H1 (cell line): ENCODE measurements at regions not wholly inside any gene's neighbourhood (a gene's known extent, or its start where the extent isn't known, plus 50 kb on each side); places are given as distances from the start of the nearest gene placed in this dataset.

Experiments used
- CTCF ChIA-PET: fragments of 300-600 bp; sonication (Branson Sonifier 250); formaldehyde crosslinking; loops from one replicate; lab custom pipeline; 2021; ENCODE audit not compliant: partially characterized antibody; lab: Charles Lee
- POLR2A ChIA-PET: fragments of 300-600 bp; sonication (Branson Sonifier 250); formaldehyde crosslinking; loops from one replicate; lab custom pipeline; 2021; ENCODE audit warnings: inconsistent platforms; ENCODE audit not compliant: partially characterized antibody; lab: Charles Lee
- DNase-seq, 2 experiments: peaks; one replicate each; pipeline versions ENCODE4 v3.0.0 to v3.0.0-alpha.2; 2010 to 2022; ENCODE audit warnings: low spot score in 2 of 2, low read depth in 1 of 2, mixed read lengths in 1 of 2
- FAIRE-seq: peaks from 2 replicates; lab custom pipeline; 2011; peaks lifted over from hg19 to GRCh38; lab: Jason Lieb, UNC
- H2AFZ ChIP-seq: 2 replicates; pipeline ENCODE4 v1.8.1; 2012; ENCODE audit warnings: low read length, inconsistent platforms
- H2AK5ac ChIP-seq: 2 replicates; pipeline ENCODE4 v1.6.1; 2013; ENCODE audit warnings: low read depth, low read length
- H2BK120ac ChIP-seq: replicated peaks from 2 replicates; pipeline ENCODE3; 2013; ENCODE audit warnings: low read depth, low read length, inconsistent platforms
- H2BK12ac ChIP-seq: 2 replicates; pipeline ENCODE4 v1.6.1; 2013; ENCODE audit warnings: low read depth, low read length
- H2BK15ac ChIP-seq: 2 replicates; pipeline ENCODE4 v1.6.1; 2013; ENCODE audit warnings: low read length
- H2BK20ac ChIP-seq: 2 replicates; pipeline ENCODE4 v1.6.1; 2013; ENCODE audit warnings: low read length
- H2BK5ac ChIP-seq: 2 replicates; pipeline ENCODE4 v1.6.1; 2013; ENCODE audit warnings: low read depth, low read length
- H3K14ac ChIP-seq: 2 replicates; pipeline ENCODE4 v1.6.1; 2013; ENCODE audit warnings: inconsistent platforms; ENCODE audit not compliant: insufficient read length
- H3K18ac ChIP-seq: 2 replicates; pipeline ENCODE4 v1.6.1; 2013; ENCODE audit warnings: low read length; ENCODE audit errors: extremely low read depth
- H3K23ac ChIP-seq: 2 replicates; pipeline ENCODE4 v1.6.1; 2013; ENCODE audit warnings: inconsistent platforms; ENCODE audit not compliant: insufficient read length
- H3K23me2 ChIP-seq: 2 replicates; pipeline ENCODE4 v1.6.1; 2013; ENCODE audit warnings: low read depth, low read length
- H3K27ac ChIP-seq: 2 replicates; pipeline ENCODE4 v1.6.1; 2011; ENCODE audit warnings: low read depth, low read length, inconsistent platforms
- H3K27me3 ChIP-seq, 4 experiments: replicated peaks in 1 of 4; 1 replicate in 1 of 4; 2 replicates in 3 of 4; pipeline versions ENCODE4 v1.6.1 to v1.8.1; 2011 to 2013; ENCODE audit warnings: low read length in 3 of 4, mild to moderate bottlenecking in 3 of 4, inconsistent platforms in 2 of 4, mixed read lengths in 2 of 4, moderate library complexity in 1 of 4; ENCODE audit not compliant: control insufficient read depth in 3 of 4, insufficient read depth in 3 of 4; ENCODE audit errors: extremely low read depth in 1 of 4
- H3K36me3 ChIP-seq, 4 experiments: 2 replicates each; pipeline versions ENCODE4 v1.6.1 to v1.8.1; 2011 to 2013; ENCODE audit warnings: mild to moderate bottlenecking in 4 of 4, low read length in 3 of 4, moderate library complexity in 2 of 4, control low read depth in 1 of 4, inconsistent platforms in 1 of 4; ENCODE audit not compliant: insufficient read depth in 4 of 4, control insufficient read depth in 2 of 4
- H3K4ac ChIP-seq: replicated peaks from 2 replicates; pipeline ENCODE3; 2013; ENCODE audit warnings: low read length, low read depth, mixed read lengths, inconsistent platforms; ENCODE audit not compliant: insufficient read length
- H3K4me1 ChIP-seq, 4 experiments: replicated peaks in 1 of 4; 1 replicate in 1 of 4; 2 replicates in 3 of 4; pipeline versions ENCODE4 v1.6.1 to v1.8.1; 2011 to 2013; ENCODE audit warnings: low read length in 3 of 4, inconsistent platforms in 2 of 4, mixed read lengths in 1 of 4; ENCODE audit not compliant: insufficient read depth in 4 of 4, control insufficient read depth in 3 of 4
- H3K4me2 ChIP-seq, 2 experiments: 2 replicates each; pipeline versions ENCODE4 v1.6.1 to v1.8.1; 2011 to 2013; ENCODE audit warnings: low read depth in 2 of 2, low read length in 2 of 2, control low read depth in 1 of 2, inconsistent platforms in 1 of 2, mild to moderate bottlenecking in 1 of 2; ENCODE audit not compliant: insufficient read depth in 1 of 2
- H3K4me3 ChIP-seq, 4 experiments: fragments of 200-600, 300-600 bp in 1 of 4; sonication (generic), shearing (Covaris generic), sonication (Bioruptor Twin) in 1 of 4; 2 replicates each; pipeline versions ENCODE4 v1.5.1 to v1.8.1; 2011 to 2016; ENCODE audit warnings: low read length in 4 of 4, low read depth in 3 of 4, control low read depth in 2 of 4, inconsistent platforms in 2 of 4, mild to moderate bottlenecking in 2 of 4, mixed read lengths in 1 of 4, moderate library complexity in 1 of 4; ENCODE audit not compliant: insufficient read depth in 2 of 4; ENCODE audit errors: extremely low read depth in 1 of 4
- H3K56ac ChIP-seq: replicated peaks from 2 replicates; pipeline ENCODE3; 2013; ENCODE audit warnings: low read depth, mild to moderate bottlenecking, mixed read lengths, low read length, inconsistent platforms; ENCODE audit not compliant: insufficient read length
- H3K79me1 ChIP-seq: 2 replicates; pipeline ENCODE4 v1.6.1; 2013; ENCODE audit warnings: low read depth, low read length, control low read depth
- H3K79me2 ChIP-seq, 2 experiments: 2 replicates each; pipeline versions ENCODE4 v1.6.1 to v1.8.1; 2012 to 2013; ENCODE audit warnings: low read length in 2 of 2, mild to moderate bottlenecking in 2 of 2, inconsistent platforms in 1 of 2; ENCODE audit not compliant: insufficient read depth in 2 of 2, control insufficient read depth in 1 of 2
- H3K9ac ChIP-seq, 4 experiments: replicated peaks in 1 of 4; 1 replicate in 1 of 4; 2 replicates in 3 of 4; pipeline versions ENCODE4 v1.6.1 to v1.8.1; 2011 to 2013; ENCODE audit warnings: low read depth in 3 of 4, low read length in 3 of 4, control low read depth in 2 of 4, mild to moderate bottlenecking in 2 of 4, moderate library complexity in 2 of 4, inconsistent platforms in 1 of 4; ENCODE audit errors: extremely low read depth in 1 of 4
- H3K9me3 ChIP-seq, 2 experiments: 2 replicates each; pipeline versions ENCODE4 v1.6.1 to v1.8.1; 2012 to 2013; ENCODE audit warnings: mild to moderate bottlenecking in 2 of 2, moderate library complexity in 2 of 2, control low read depth in 1 of 2, inconsistent platforms in 1 of 2, low read depth in 1 of 2, low read length in 1 of 2, mixed read lengths in 1 of 2; ENCODE audit not compliant: insufficient read depth in 2 of 2
- H4K20me1 ChIP-seq, 2 experiments: replicated peaks in 1 of 2; 2 replicates each; pipeline versions ENCODE3 to v1.8.1; 2011 to 2013; ENCODE audit warnings: inconsistent platforms in 2 of 2, low read length in 2 of 2, mild to moderate bottlenecking in 1 of 2; ENCODE audit not compliant: insufficient read depth in 2 of 2, control insufficient read depth in 1 of 2
- H4K5ac ChIP-seq: 2 replicates; pipeline ENCODE4 v1.6.1; 2013; ENCODE audit warnings: low read length, low read depth, mixed read lengths, inconsistent platforms; ENCODE audit not compliant: insufficient read length
- H4K8ac ChIP-seq: 2 replicates; pipeline ENCODE4 v1.8.0; 2013; ENCODE audit warnings: mild to moderate bottlenecking, moderate library complexity, low read length, inconsistent platforms; ENCODE audit not compliant: insufficient read depth; ENCODE audit errors: extremely low read depth
- H4K91ac ChIP-seq: replicated peaks from 2 replicates; pipeline ENCODE3; 2013; ENCODE audit warnings: low read length, mixed read lengths, inconsistent platforms; ENCODE audit not compliant: insufficient read length
- FOSL1 ChIP-seq: IDR thresholded peaks from 2 replicates; pipeline ENCODE4 v1.6.1; 2011; ENCODE audit warnings: mild to moderate bottlenecking, low read depth, low read length, moderate library complexity; ENCODE audit not compliant: insufficient read depth
- RXRA ChIP-seq: IDR thresholded peaks from 2 replicates; pipeline ENCODE4 v1.6.1; 2011; ENCODE audit warnings: low read depth, mild to moderate bottlenecking, low read length, moderate library complexity; ENCODE audit not compliant: insufficient read depth
- TBP ChIP-seq: IDR thresholded peaks from 2 replicates; pipeline ENCODE4 v1.6.1; 2011; ENCODE audit warnings: low read depth, low read length, improper control_type of control experiment

GRCh38 chr9:82543726-82544125 lies 519.2 kb downstream of the RASEF start:
- Histone ChIP-seq H3K79me2 (no peaks in the 10 kb centered on the region), H3K4me2 (no peak overlapping the region), H3K9ac (no peak overlapping the region), H4K8ac (no peak overlapping the region), H4K91ac (no peak overlapping the region), H3K79me1 (no peaks in the 10 kb centered on the region), H3K56ac (no peak overlapping the region), H3K9me3 (no peaks in the 10 kb centered on the region), H4K20me1 (no peaks in the 10 kb centered on the region), H2BK5ac (no peak overlapping the region), H2AK5ac (no peak overlapping the region), H2BK12ac (no peak overlapping the region), H3K4me1 (peaks cover 0 to 5% (median 1%) of the 10 kb centered on the region in 4 experiments; a peak in 1 of 7 replicates), H3K14ac (no peak overlapping the region), H2AFZ (no peak overlapping the region), H3K23me2 (no peaks in the 10 kb centered on the region; the same call in 1 of the 2 replicates), H3K36me3 (no peaks in the 10 kb centered on the region), H3K4ac (no peak overlapping the region), H3K18ac (no peak overlapping the region), H2BK120ac (no peak overlapping the region), H3K23ac (no peak overlapping the region), H3K4me3 (no peak overlapping the region), H3K27ac (no peak overlapping the region), H2BK20ac (no peak overlapping the region), H2BK15ac (no peak overlapping the region), H4K5ac (no peak overlapping the region), H3K27me3 (no peaks in the 10 kb centered on the region)
- DNase-seq (no peak), FAIRE-seq (no peak)
- TF ChIP-seq FOSL1 (no peak), RXRA (no peak), TBP (no peak)
- ChIA-PET CTCF (no interaction called here), POLR2A (no interaction called here)
